GM12892 (cell line): ENCODE measurements at regions not wholly inside any gene's neighbourhood (a gene's known extent, or its start where the extent isn't known, plus 50 kb on each side); places are given as distances from the start of the nearest gene placed in this dataset.

Experiments used
- POLR2A ChIP-seq: IDR thresholded peaks from 2 replicates; pipeline ENCODE4 v1.6.1; 2011; ENCODE audit warnings: low read depth, low read length, control low read depth
- POLR2AphosphoS5 ChIP-seq: IDR thresholded peaks from 2 replicates; pipeline ENCODE4 v1.6.1; 2011; ENCODE audit warnings: low read depth, low read length, control low read depth
- TAF1 ChIP-seq: IDR thresholded peaks from 2 replicates; pipeline ENCODE4 v1.6.1; 2011; ENCODE audit warnings: low read depth, mild to moderate bottlenecking, control low read depth, low read length, borderline replicate concordance

DNA sequence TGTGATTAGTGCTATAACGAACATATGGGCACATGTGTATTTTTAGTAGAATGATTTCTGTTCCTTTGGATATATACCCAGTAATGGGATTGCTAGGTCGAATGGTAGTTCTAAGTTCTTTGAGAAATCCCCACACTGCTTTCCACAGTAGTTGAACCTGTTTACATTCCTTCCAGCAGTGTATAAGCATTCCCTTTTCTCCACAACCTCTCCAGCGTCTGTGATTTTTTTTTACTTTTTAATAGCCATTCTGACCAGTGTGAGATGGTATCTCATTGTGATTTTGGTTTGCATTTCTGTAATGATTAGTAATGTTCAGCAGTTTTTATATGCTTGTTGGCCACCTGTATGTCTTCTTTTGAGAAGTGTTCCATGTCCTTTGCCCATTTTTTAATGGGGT, 81.8 kb upstream of the SLC44A3 start:
- TF ChIP-seq POLR2A, result no peak
- no peak for TF ChIP-seq POLR2AphosphoS5
- no peak for TF ChIP-seq TAF1
